Brain microvascular endothelial cell (primary cell): ENCODE measurements at regions not wholly inside any gene's neighbourhood (a gene's known extent, or its start where the extent isn't known, plus 50 kb on each side); places are given as distances from the start of the nearest gene placed in this dataset.

ENCODE experiments used
- DNase-seq: peaks from one replicate; pipeline ENCODE4 v3.0.0-alpha.2; 2020
- H3K27ac ChIP-seq: fragments of 250-450 bp; sonication (Bioruptor Pico); 2 replicates; pipeline ENCODE4 v1.5.1; 2020; ENCODE audit warnings: mild to moderate bottlenecking, moderate library complexity
- H3K27me3 ChIP-seq: fragments of 250-450 bp; sonication (Bioruptor Pico); replicated peaks from 2 replicates; pipeline ENCODE4 v1.5.1; 2020; ENCODE audit warnings: mild to moderate bottlenecking
- H3K36me3 ChIP-seq: fragments of 250-450 bp; sonication (Bioruptor Pico); replicated peaks from 2 replicates; pipeline ENCODE4 v1.5.1; 2020; ENCODE audit warnings: mild to moderate bottlenecking
- H3K4me3 ChIP-seq: 2 replicates; pipeline ENCODE4 v1.5.1; 2011; ENCODE audit warnings: low read depth, mild to moderate bottlenecking, control low read depth, low read length, moderate library complexity
- in situ Hi-C: cut with HindIII; loops from 2 replicates; pipeline ENCODE4 v1.10.0; 2017; ENCODE audit warnings: low sequenced_read_pairs, low pct_ligation_motif_present
- TF ChIP-seq, protein P1 (sequence below): IDR thresholded peaks from 2 replicates; pipeline ENCODE4 v1.5.1; 2011; ENCODE audit warnings: low read depth, mild to moderate bottlenecking, moderate library complexity, low read length, control low read depth, inconsistent platforms; ENCODE audit errors: missing control alignments

- no peak overlapping the region for H3K27ac ChIP-seq
- no peaks in the 10 kb centered on the region for H3K36me3 ChIP-seq
- peak; percentile 42 for DNase-seq
- in situ Hi-C loops: no loop called here
- H3K4me3 ChIP-seq: no peak overlapping the region
- H3K27me3 ChIP-seq: no peaks in the 10 kb centered on the region
- TF ChIP-seq, protein P1, sequence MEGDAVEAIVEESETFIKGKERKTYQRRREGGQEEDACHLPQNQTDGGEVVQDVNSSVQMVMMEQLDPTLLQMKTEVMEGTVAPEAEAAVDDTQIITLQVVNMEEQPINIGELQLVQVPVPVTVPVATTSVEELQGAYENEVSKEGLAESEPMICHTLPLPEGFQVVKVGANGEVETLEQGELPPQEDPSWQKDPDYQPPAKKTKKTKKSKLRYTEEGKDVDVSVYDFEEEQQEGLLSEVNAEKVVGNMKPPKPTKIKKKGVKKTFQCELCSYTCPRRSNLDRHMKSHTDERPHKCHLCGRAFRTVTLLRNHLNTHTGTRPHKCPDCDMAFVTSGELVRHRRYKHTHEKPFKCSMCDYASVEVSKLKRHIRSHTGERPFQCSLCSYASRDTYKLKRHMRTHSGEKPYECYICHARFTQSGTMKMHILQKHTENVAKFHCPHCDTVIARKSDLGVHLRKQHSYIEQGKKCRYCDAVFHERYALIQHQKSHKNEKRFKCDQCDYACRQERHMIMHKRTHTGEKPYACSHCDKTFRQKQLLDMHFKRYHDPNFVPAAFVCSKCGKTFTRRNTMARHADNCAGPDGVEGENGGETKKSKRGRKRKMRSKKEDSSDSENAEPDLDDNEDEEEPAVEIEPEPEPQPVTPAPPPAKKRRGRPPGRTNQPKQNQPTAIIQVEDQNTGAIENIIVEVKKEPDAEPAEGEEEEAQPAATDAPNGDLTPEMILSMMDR: no peak
Observed at GRCh38 chr17:59451706-59452105, 113.7 kb upstream of the DHX40 start.

DNA sequence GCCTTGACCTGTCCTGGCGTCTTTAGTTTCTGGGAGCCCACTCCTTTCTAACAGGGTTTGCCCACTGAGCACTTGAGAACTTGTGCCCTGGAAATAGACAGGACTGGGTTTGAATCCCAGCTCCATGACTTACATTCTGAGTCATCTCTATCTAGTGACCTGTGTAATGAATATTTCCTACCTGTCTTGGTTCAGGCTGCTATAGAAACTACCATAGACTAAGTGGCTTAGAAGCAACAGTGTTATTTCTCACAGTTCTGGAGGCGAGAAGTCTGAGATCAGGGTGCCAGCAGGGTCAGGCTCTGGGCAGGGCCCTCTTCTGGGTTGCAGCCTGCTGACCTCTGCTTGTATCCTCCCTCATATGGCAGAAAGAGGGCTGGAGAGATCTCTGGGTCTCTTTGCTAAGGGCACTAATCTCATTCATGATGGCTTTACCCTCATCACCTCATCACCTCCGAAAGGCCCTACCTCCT is 110.7 kb upstream of the DHX40 start:
- Histone ChIP-seq H3K4me3 (no peak overlapping the region), H3K36me3 (no peaks in the 10 kb centered on the region), H3K27ac (no peak overlapping the region), H3K27me3 (no peaks in the 10 kb centered on the region)
- in situ Hi-C loops: no loop called here
- TF ChIP-seq, protein P1: no peak
- DNase-seq: no peak

GRCh38 chr17:59456428-59456827 is 109.0 kb upstream of the DHX40 start:
- Histone ChIP-seq H3K4me3 (no peak overlapping the region), H3K27me3 (no peaks in the 10 kb centered on the region), H3K36me3 (no peaks in the 10 kb centered on the region), H3K27ac (no peak overlapping the region)
- DNase-seq: no peak
- in situ Hi-C loops: no loop called here
- TF ChIP-seq, protein P1: no peak

- H3K27ac ChIP-seq: no peak overlapping the region
- H3K36me3 ChIP-seq: no peaks in the 10 kb centered on the region
- H3K27me3 ChIP-seq: no peaks in the 10 kb centered on the region
- TF ChIP-seq, protein P1: no peak
- in situ Hi-C loops: no loop called here
- H3K4me3 ChIP-seq: no peak overlapping the region
- no peak for DNase-seq
Observed at GRCh38 chr17:59456923-59457615, 108.3 kb upstream of the DHX40 start.

- no peak overlapping the region for H3K27ac ChIP-seq
- H3K4me3 ChIP-seq: no peak overlapping the region
- in situ Hi-C loops: no loop called here
- no peak for DNase-seq
- no peaks in the 10 kb centered on the region for H3K36me3 ChIP-seq
- no peaks in the 10 kb centered on the region for H3K27me3 ChIP-seq
- TF ChIP-seq, protein P1: no peak
Observed at GRCh38 chr17:59462385-59462784, 103.0 kb upstream of the DHX40 start.

DNA sequence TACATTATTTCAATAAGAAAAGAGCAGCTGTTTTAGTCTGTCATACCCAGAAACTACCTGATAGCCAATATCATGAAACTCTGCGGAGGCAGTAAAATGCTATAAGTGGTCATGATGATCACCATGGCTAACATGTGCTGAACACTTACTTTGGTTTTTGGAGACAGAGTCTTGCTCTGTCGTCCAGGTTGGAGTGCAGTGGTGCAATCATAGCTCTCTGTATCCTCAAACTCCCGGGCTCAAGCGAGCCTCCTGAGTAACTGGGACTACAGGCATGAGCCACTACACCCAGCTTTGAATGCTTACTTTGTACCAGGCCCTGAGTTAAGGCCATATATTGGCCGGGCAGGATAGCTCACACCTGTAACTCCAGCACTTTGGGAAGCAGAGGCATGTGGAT is 101.2 kb upstream of the DHX40 start:
- TF ChIP-seq, protein P1: no peak
- H3K27ac ChIP-seq: no peak overlapping the region
- H3K27me3 ChIP-seq: no peaks in the 10 kb centered on the region
- no peak for DNase-seq
- no peaks in the 10 kb centered on the region for H3K36me3 ChIP-seq
- no peak overlapping the region for H3K4me3 ChIP-seq
- in situ Hi-C loops: no loop called here
